ENCODE measurements at regions not wholly inside any gene's neighbourhood (a gene's known extent, or its start where the extent isn't known, plus 50 kb on each side); places are given as distances from the start of the nearest gene placed in this dataset.

DNA sequence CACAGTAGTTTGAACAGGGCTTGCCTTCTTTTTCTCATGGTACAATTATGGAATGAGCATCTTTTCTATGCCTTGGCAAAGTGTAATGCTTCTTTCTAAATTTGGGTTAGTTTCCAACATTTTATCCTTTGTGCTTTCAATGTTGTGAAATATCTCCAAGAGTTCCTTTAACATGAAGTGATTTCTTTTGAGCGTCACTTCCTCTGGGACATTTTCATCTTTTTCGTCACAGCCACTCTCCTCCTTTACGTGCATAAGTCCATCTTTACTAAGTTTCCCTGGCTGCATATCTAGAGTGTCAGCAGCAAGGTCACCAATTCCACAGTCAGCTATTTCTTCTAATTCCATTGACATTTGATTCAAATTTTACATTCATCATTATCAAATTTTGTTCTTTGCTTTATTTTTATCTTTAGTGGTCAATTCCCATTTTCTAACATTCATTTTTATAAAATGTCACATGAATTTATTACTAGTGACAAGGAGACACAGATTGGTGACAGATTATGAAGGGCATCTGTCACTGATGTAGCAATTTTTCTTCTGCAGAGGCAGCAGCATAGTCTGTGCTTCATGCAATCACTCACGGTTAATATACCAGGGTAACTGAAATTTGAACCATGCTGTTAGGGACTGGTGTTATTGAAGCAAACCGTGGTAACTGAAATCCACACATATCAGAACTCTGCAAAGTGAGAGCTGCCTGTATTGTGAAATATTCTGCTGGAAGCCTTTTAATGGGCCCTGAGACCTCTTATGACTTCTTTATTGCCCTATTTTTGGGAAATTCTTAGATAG is 126.5 kb upstream of the THBS1 start:
- TF ChIP-seq GATA2 (IDR thresholded peaks at IDR 0.05; ENCODE audit: low read depth, low read length) (no peak), GATA3 (IDR thresholded peaks at IDR 0.05; ENCODE audit: low read depth, low read length) (no peak)

Data from SH-SY5Y (cell line).